ENCODE measurements at regions not wholly inside any gene's neighbourhood (a gene's known extent, or its start where the extent isn't known, plus 50 kb on each side); places are given as distances from the start of the nearest gene placed in this dataset.

- no peak for DNase-seq
Observed at GRCh38 chr1:55481634-55482033, 266.5 kb upstream of the USP24 start.

GRCh38 chr1:55480029-55480795 lies 265.0 kb upstream of the USP24 start:
- no peak for DNase-seq
- intact Hi-C loops (cut with DNase I): no loop called here

More at GRCh38 chr1:55481634-55482033, 266.5 kb upstream of the USP24 start:
- intact Hi-C loops (cut with DNase I): no loop called here

- intact Hi-C loops (cut with DNase I): no loop called here
- DNase-seq: no peak
Observed at GRCh38 chr1:55478742-55479141, 263.6 kb upstream of the USP24 start.

- no peak for DNase-seq
- intact Hi-C loops (cut with DNase I): no loop called here
Observed at GRCh38 chr1:55477953-55478352, 262.8 kb upstream of the USP24 start.

GRCh38 chr1:55476445-55477015 lies 261.4 kb upstream of the USP24 start:
- DNase-seq: no peak
- intact Hi-C loops (cut with DNase I): no loop called here

GRCh38 chr1:55474168-55474786 lies 259.1 kb upstream of the USP24 start:
- no peak for DNase-seq
- intact Hi-C loops (cut with DNase I): no loop called here

GRCh38 chr1:55473661-55474060 lies 258.5 kb upstream of the USP24 start:
- intact Hi-C loops (cut with DNase I): no loop called here

GRCh38 chr1:55472784-55473183 lies 257.6 kb upstream of the USP24 start:
- intact Hi-C loops (cut with DNase I): no loop called here
- DNase-seq: no peak

More at GRCh38 chr1:55473661-55474060, 258.5 kb upstream of the USP24 start:
- no peak for DNase-seq

- intact Hi-C loops (cut with DNase I): no loop called here
- no peak for DNase-seq
Observed at GRCh38 chr1:55472115-55472514, 257.0 kb upstream of the USP24 start.

GRCh38 chr1:55468142-55468795 lies 253.1 kb upstream of the USP24 start:
- no peak for DNase-seq
- intact Hi-C loops (cut with DNase I): no loop called here

- DNase-seq: no peak
- intact Hi-C loops (cut with DNase I): no loop called here
Observed at GRCh38 chr1:55466921-55467320, 251.8 kb upstream of the USP24 start.

GRCh38 chr1:55466373-55466772 lies 251.2 kb upstream of the USP24 start:
- intact Hi-C loops (cut with DNase I): no loop called here
- DNase-seq: no peak

- DNase-seq: no peak
- intact Hi-C loops (cut with DNase I): no loop called here
Observed at GRCh38 chr1:55464550-55464949, 249.4 kb upstream of the USP24 start.

- no peak for DNase-seq
- intact Hi-C loops (cut with DNase I): no loop called here
Observed at GRCh38 chr1:55463814-55464475, 248.8 kb upstream of the USP24 start.

- no peak for DNase-seq
- intact Hi-C loops (cut with DNase I): no loop called here
Observed at GRCh38 chr1:55457874-55458273, 242.7 kb upstream of the USP24 start.

GRCh38 chr1:55456971-55457370 lies 241.8 kb upstream of the USP24 start:
- DNase-seq: no peak
- intact Hi-C loops (cut with DNase I): no loop called here

- intact Hi-C loops (cut with DNase I): no loop called here
- DNase-seq: no peak
Observed at GRCh38 chr1:55448261-55448660, 233.1 kb upstream of the USP24 start.

GRCh38 chr1:55447488-55447887 lies 232.3 kb upstream of the USP24 start:
- intact Hi-C loops (cut with DNase I): no loop called here
- no peak for DNase-seq

- intact Hi-C loops (cut with DNase I): no loop called here
- DNase-seq: no peak
Observed at GRCh38 chr1:55446351-55446750, 231.2 kb upstream of the USP24 start.

GRCh38 chr1:55445416-55445815 lies 230.3 kb upstream of the USP24 start:
- no peak for DNase-seq
- intact Hi-C loops (cut with DNase I): no loop called here
